ENCODE measurements at regions not wholly inside any gene's neighbourhood (a gene's known extent, or its start where the extent isn't known, plus 50 kb on each side); places are given as distances from the start of the nearest gene placed in this dataset.

GRCh38 chr18:73597832-73598615, 549.6 kb downstream of the FBXO15 start:
- no peak overlapping the region for H2AK5ac ChIP-seq (ENCODE audit: insufficient read length, low read length)
- no peak overlapping the region for H4K8ac ChIP-seq (replicated peaks; ENCODE audit: insufficient read length, low read depth, low read length)
- H3K9ac ChIP-seq (ENCODE audit: extremely low read depth, insufficient read length, low read length): no peak overlapping the region
- H3K18ac ChIP-seq (ENCODE audit: insufficient read length, low read depth, low read length): no peak overlapping the region
- H3K27me3 ChIP-seq (ENCODE audit: insufficient read depth, low read length): no peaks in the 10 kb centered on the region
- no peak overlapping the region for H2BK120ac ChIP-seq (ENCODE audit: low read depth, low read length, poor library complexity, severe bottlenecking)
- H3K4me2 ChIP-seq (ENCODE audit: insufficient read depth, insufficient read length, low read length): no peak overlapping the region
- Mint-ChIP-seq H3K4me1 (peaks cover 0 to 2% of the 10 kb centered on the region in 2 experiments; a peak in 1 of 4 replicates), H3K4me3 (no peak overlapping the region), H3K9me3 (no peaks in the 10 kb centered on the region; a peak in 1 of 5 replicates), H3K36me3 (ENCODE audit: insufficient read depth in 1 of 3, low read depth in 3 of 3) (no peaks in the 10 kb centered on the region), H3K27ac (no peak overlapping the region), H3K27me3 (ENCODE audit: low read depth) (no peaks in the 10 kb centered on the region)
- DNase-seq: peak; percentile 71
- H3K23ac ChIP-seq (ENCODE audit: insufficient read length, low read depth, low read length): no peak overlapping the region
- no peaks in the 10 kb centered on the region for H3K23me2 ChIP-seq (ENCODE audit: insufficient read length, low read depth, low read length, poor library complexity, severe bottlenecking)
- no peak overlapping the region for H3T11ph ChIP-seq (ENCODE audit: low read length)
- no peak overlapping the region for H2AFZ ChIP-seq (ENCODE audit: low read length)
- no peak overlapping the region for H2BK15ac ChIP-seq (ENCODE audit: low read depth, low read length)
- no peak overlapping the region for H3K14ac ChIP-seq (ENCODE audit: insufficient read depth, low read length)
- H4K20me1 ChIP-seq (ENCODE audit: control insufficient read depth, insufficient read depth, insufficient read length): no peaks in the 10 kb centered on the region
- no peaks in the 10 kb centered on the region for H3K9me3 ChIP-seq (ENCODE audit: control insufficient read depth, low read depth, low read length)
- peak overlapping the region; percentile 54 for H3K56ac ChIP-seq (ENCODE audit: insufficient read length, low read depth, low read length)
- H2BK20ac ChIP-seq (ENCODE audit: low read depth, low read length, poor library complexity, severe bottlenecking): no peak overlapping the region
- no CpG with 5 or more reads among the region's 7 CpGs for WGBS (ENCODE audit: extremely low coverage, insufficient read length, low lambda C conversion rate)
- H3K4me1 ChIP-seq (ENCODE audit: insufficient read depth, low read length): no peaks in the 10 kb centered on the region
- no peaks in the 10 kb centered on the region for H3K79me1 ChIP-seq (ENCODE audit: insufficient read depth, low read depth, low read length, poor library complexity, severe bottlenecking)
- H2BK5ac ChIP-seq (ENCODE audit: insufficient read length, low read length): no peak overlapping the region
- H3K79me2 ChIP-seq (ENCODE audit: insufficient read depth, low read length): no peaks in the 10 kb centered on the region
- no peak overlapping the region for H4K91ac ChIP-seq (ENCODE audit: insufficient read length, low read depth, low read length)
- H4K5ac ChIP-seq (ENCODE audit: insufficient read length, low read depth, low read length): no peak overlapping the region
- no peak overlapping the region for H3K27ac ChIP-seq (ENCODE audit: insufficient read length, low read depth, low read length)
- H3K4ac ChIP-seq (ENCODE audit: low read depth, low read length): no peak overlapping the region
- no peak overlapping the region for H2BK12ac ChIP-seq (ENCODE audit: insufficient read length, low read depth, low read length)
- no peak for TF ChIP-seq CTCF (conservative IDR thresholded peaks at IDR 0.05)

Measured in H9 (cell line).